Tibial nerve (tissue), 4 donors: ENCODE measurements at regions not wholly inside any gene's neighbourhood (a gene's known extent, or its start where the extent isn't known, plus 50 kb on each side); places are given as distances from the start of the nearest gene placed in this dataset.
A peak's percentile ranks its signal among the peaks of the same experiment; 100 is the strongest.

Experiments
- DNase-seq, 2 donors: peaks; one replicate each; pipeline ENCODE4 v3.0.0-alpha.2; 2019; ENCODE audit warnings: low spot score in 2 of 2
- H3K27ac ChIP-seq, 4 donors: fragments of 200-600 bp; sonication (generic) in 3 of 4; one replicate each; pipeline ENCODE4 v1.5.1; 2017 to 2019; ENCODE audit warnings: mild to moderate bottlenecking in 1 of 4
- H3K27me3 ChIP-seq, 2 donors: fragments of 200-600 bp; sonication (generic) in 1 of 2; one replicate each; pipeline versions ENCODE4 v1.5.1 to v1.6.0; 2017 to 2019
- H3K36me3 ChIP-seq, 3 donors: fragments of 200-600 bp; sonication (generic); one replicate each; pipeline ENCODE4 v1.5.1; 2018 to 2019
- H3K4me1 ChIP-seq, 4 donors: fragments of 200-600 bp; sonication (generic) in 3 of 4; one replicate each; pipeline ENCODE4 v1.5.1; 2017 to 2019
- H3K4me3 ChIP-seq, 4 donors: fragments of 200-600 bp; sonication (generic) in 3 of 4; one replicate each; pipeline ENCODE4 v1.5.1; 2017 to 2019; ENCODE audit warnings: mild to moderate bottlenecking in 1 of 4, moderate library complexity in 1 of 4
- H3K9me3 ChIP-seq, 4 donors: fragments of 200-600 bp; sonication (generic) in 3 of 4; one replicate each; pipeline ENCODE4 v1.5.1; 2017 to 2019
- CTCF ChIP-seq, 5 experiments: fragments of 200-600 bp in 3 of 5; fragments of 450-650 bp in 2 of 5; sonication (generic) in 3 of 5; IDR thresholded peaks; one replicate each; pipeline ENCODE4 v1.5.1; 2016 to 2019; ENCODE audit warnings: antibody characterized with exemption in 5 of 5, mild to moderate bottlenecking in 3 of 5, moderate library complexity in 2 of 5
- EP300 ChIP-seq, 2 donors: sonication (generic); formaldehyde crosslinking; IDR thresholded peaks; one replicate each; pipeline ENCODE4 v1.6.1; 2017; ENCODE audit warnings: antibody characterized with exemption in 2 of 2, mild to moderate bottlenecking in 1 of 2
- POLR2A ChIP-seq, 2 donors: fragments of 450-650 bp; IDR thresholded peaks; one replicate each; pipeline ENCODE4 v1.6.1; 2017; ENCODE audit warnings: antibody characterized with exemption in 2 of 2, mild to moderate bottlenecking in 2 of 2, moderate library complexity in 2 of 2
- WGBS, 2 donors: methylation state at CpG; one replicate each; pipeline ENCODE4 v1.1.5; 2018; 5-methylcytosine and 5-hydroxymethylcytosine counted together

GRCh38 chr14:81784084-81784483, 250.4 kb upstream of the SEL1L start:
- no peaks in the 10 kb centered on the region for H3K36me3 ChIP-seq
- H3K27me3 ChIP-seq = no peaks in the 10 kb centered on the region
- no peaks in the 10 kb centered on the region for H3K4me1 ChIP-seq
- H3K4me3 ChIP-seq = no peak overlapping the region
- WGBS, 2 donors = 44 to 53% methylated on average over 5 of the region's 5 CpGs
- no peak for DNase-seq
- no peaks in the 10 kb centered on the region for H3K9me3 ChIP-seq
- no peak overlapping the region for H3K27ac ChIP-seq
- no peak for TF ChIP-seq CTCF (IDR thresholded peaks at IDR 0.05)
- TF ChIP-seq EP300 (IDR thresholded peaks at IDR 0.05) = peak in 1 of 2 donors; percentile 8
- TF ChIP-seq POLR2A (IDR thresholded peaks at IDR 0.05) = no peak

- 51 to 66% methylated on average over 2 of the region's 2 CpGs for WGBS, 2 donors
- TF ChIP-seq POLR2A (IDR thresholded peaks at IDR 0.05) (no peak), CTCF (IDR thresholded peaks at IDR 0.05) (no peak), EP300 (IDR thresholded peaks at IDR 0.05) (no peak)
Measured at GRCh38 chr14:81797315-81797714, 263.7 kb upstream of the SEL1L start.

GRCh38 chr14:81801921-81802320, 268.3 kb upstream of the SEL1L start:
- H3K9me3 ChIP-seq = no peaks in the 10 kb centered on the region
- H3K4me3 ChIP-seq = no peak overlapping the region
- no peak for DNase-seq
- H3K36me3 ChIP-seq = no peaks in the 10 kb centered on the region
- 51 to 63% methylated on average over 5 of the region's 5 CpGs for WGBS, 2 donors
- H3K27ac ChIP-seq = no peak overlapping the region
- TF ChIP-seq EP300 (IDR thresholded peaks at IDR 0.05) = no peak
- no peak for TF ChIP-seq CTCF (IDR thresholded peaks at IDR 0.05)
- peaks cover 0 to 7% (median 0%) of the 10 kb centered on the region in 4 donors for H3K4me1 ChIP-seq
- H3K27me3 ChIP-seq = no peaks in the 10 kb centered on the region

More at GRCh38 chr14:81797315-81797714, 263.7 kb upstream of the SEL1L start:
- peaks cover 0 to 4% (median 0%) of the 10 kb centered on the region in 4 donors for H3K4me1 ChIP-seq
- no peak overlapping the region for H3K4me3 ChIP-seq
- no peaks in the 10 kb centered on the region for H3K9me3 ChIP-seq
- DNase-seq = no peak
- no peaks in the 10 kb centered on the region for H3K27me3 ChIP-seq
- H3K27ac ChIP-seq = no peak overlapping the region
- H3K36me3 ChIP-seq = no peaks in the 10 kb centered on the region

- Histone ChIP-seq H3K36me3 (no peaks in the 10 kb centered on the region), H3K27me3 (no peaks in the 10 kb centered on the region), H3K9me3 (no peaks in the 10 kb centered on the region), H3K27ac (no peak overlapping the region), H3K4me3 (no peak overlapping the region), H3K4me1 (peaks cover 0 to 7% (median 0%) of the 10 kb centered on the region in 4 donors)
- TF ChIP-seq CTCF (IDR thresholded peaks at IDR 0.05) (no peak), POLR2A (IDR thresholded peaks at IDR 0.05) (no peak), EP300 (IDR thresholded peaks at IDR 0.05) (no peak)
- DNase-seq = no peak
- 44 to 54% methylated on average over 2 of the region's 2 CpGs for WGBS, 2 donors
Measured at GRCh38 chr14:81802341-81802740, 268.7 kb upstream of the SEL1L start.

- Histone ChIP-seq H3K4me3 (no peak overlapping the region), H3K4me1 (peaks cover 0 to 7% (median 0%) of the 10 kb centered on the region in 4 donors), H3K36me3 (no peaks in the 10 kb centered on the region), H3K9me3 (no peaks in the 10 kb centered on the region), H3K27ac (no peak overlapping the region), H3K27me3 (no peaks in the 10 kb centered on the region)
- WGBS, 2 donors = 37 to 39% methylated on average over 2 of the region's 2 CpGs
- TF ChIP-seq POLR2A (IDR thresholded peaks at IDR 0.05) (no peak), CTCF (IDR thresholded peaks at IDR 0.05) (no peak), EP300 (IDR thresholded peaks at IDR 0.05) (no peak)
- DNase-seq = no peak
Measured at GRCh38 chr14:81805785-81806184, 272.1 kb upstream of the SEL1L start.
